Suprapubic skin (tissue), 3 donors: ENCODE measurements at regions not wholly inside any gene's neighbourhood (a gene's known extent, or its start where the extent isn't known, plus 50 kb on each side); places are given as distances from the start of the nearest gene placed in this dataset.

Experiments
- POLR2A ChIP-seq, 2 donors: fragments of 450-650 bp; IDR thresholded peaks; one replicate each; pipeline ENCODE4 v1.6.1; 2017; ENCODE audit warnings: antibody characterized with exemption in 2 of 2, mild to moderate bottlenecking in 2 of 2, moderate library complexity in 2 of 2
- TF ChIP-seq, protein P1 (sequence below), 2 donors: fragments of 200-600 bp in 1 of 2; fragments of 450-650 bp in 1 of 2; sonication (generic) in 1 of 2; IDR thresholded peaks; one replicate each; pipeline ENCODE4 v1.5.1; 2016 to 2019; ENCODE audit warnings: antibody characterized with exemption in 2 of 2, mild to moderate bottlenecking in 1 of 2, moderate library complexity in 1 of 2

DNA sequence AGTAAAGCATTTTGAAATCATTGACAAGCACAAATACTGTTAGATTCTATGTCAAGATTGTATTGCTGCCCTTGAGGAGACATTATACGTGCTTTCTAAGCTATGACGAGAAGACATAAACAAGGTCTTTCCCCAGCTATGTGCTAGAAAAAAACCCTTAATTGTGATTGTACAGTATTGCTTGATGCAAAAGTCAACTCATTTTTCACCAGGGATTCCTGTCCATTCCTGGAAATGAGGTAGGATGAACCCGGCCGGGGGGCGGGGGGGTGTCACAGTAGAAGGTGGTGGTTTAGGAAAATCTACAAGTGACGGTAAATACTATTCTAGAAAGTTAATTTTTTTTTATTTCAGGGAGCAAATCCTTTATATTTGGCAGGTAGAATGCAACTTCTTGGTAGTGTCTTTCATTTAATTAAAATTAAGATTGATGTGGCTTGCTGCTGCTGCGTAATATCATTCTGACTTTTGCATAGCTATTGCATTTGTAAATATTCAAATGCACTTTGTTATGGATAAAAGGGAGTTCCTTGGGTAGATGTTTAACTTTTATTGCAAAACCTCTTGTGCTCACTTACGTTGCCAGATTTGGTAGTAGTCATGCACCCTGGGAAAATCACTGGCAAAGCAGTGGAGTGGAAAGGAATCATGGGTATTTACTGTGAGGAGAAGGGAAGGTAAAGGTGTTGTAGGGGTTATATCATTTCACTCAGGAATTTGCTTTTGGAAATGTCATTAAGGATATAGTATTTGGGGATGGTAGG, 164.4 kb upstream of the PRPS1L1 start:
- TF ChIP-seq POLR2A (IDR thresholded peaks at IDR 0.05), result no peak
- TF ChIP-seq, protein P1, sequence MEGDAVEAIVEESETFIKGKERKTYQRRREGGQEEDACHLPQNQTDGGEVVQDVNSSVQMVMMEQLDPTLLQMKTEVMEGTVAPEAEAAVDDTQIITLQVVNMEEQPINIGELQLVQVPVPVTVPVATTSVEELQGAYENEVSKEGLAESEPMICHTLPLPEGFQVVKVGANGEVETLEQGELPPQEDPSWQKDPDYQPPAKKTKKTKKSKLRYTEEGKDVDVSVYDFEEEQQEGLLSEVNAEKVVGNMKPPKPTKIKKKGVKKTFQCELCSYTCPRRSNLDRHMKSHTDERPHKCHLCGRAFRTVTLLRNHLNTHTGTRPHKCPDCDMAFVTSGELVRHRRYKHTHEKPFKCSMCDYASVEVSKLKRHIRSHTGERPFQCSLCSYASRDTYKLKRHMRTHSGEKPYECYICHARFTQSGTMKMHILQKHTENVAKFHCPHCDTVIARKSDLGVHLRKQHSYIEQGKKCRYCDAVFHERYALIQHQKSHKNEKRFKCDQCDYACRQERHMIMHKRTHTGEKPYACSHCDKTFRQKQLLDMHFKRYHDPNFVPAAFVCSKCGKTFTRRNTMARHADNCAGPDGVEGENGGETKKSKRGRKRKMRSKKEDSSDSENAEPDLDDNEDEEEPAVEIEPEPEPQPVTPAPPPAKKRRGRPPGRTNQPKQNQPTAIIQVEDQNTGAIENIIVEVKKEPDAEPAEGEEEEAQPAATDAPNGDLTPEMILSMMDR (IDR thresholded peaks at IDR 0.05), result no peak
